ENCODE measurements at regions not wholly inside any gene's neighbourhood (a gene's known extent, or its start where the extent isn't known, plus 50 kb on each side); places are given as distances from the start of the nearest gene placed in this dataset.
"Not testable (repeated sequence)": the region's sequence is repeated elsewhere in the genome, so short reads cannot be mapped to it uniquely, and the experiment has no call there.

DNA sequence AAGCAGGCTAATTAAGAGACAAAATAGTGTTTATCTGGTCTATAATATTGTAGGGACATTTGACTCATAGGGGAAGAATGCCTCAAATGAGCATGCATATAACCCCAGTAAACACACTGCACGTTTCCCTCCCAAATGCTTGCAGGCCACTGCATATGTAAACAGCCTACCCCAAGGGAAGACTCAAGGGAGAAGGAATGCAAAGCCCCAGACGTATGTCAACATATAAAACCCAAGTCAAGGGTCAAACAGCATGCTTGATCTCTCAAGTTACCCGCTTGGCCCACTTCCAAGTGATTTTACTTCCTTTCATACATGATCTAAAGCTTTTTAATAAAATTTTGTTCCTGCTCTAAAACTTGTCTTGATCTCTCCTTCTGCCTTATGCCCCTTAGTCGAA is 1090.0 kb downstream of the OTOL1 start:
- no peaks in the 10 kb centered on the region for H4K20me1 ChIP-seq (ENCODE audit: insufficient read depth, low read length, poor library complexity, severe bottlenecking)
- no peaks in the 10 kb centered on the region for H3K36me3 ChIP-seq (ENCODE audit: insufficient read depth, low read length)
- H3K79me2 ChIP-seq (ENCODE audit: insufficient read depth, low read length): no peaks in the 10 kb centered on the region
- no peak overlapping the region for H3K4me3 ChIP-seq (ENCODE audit: low read length, poor library complexity, severe bottlenecking)
- no peak overlapping the region for H3K9ac ChIP-seq (ENCODE audit: low read depth, low read length, poor library complexity, severe bottlenecking)
- no peak for TF ChIP-seq EZH2phosphoT487 (IDR thresholded peaks at IDR 0.05; ENCODE audit: borderline replicate concordance)
- TF ChIP-seq, protein P1, sequence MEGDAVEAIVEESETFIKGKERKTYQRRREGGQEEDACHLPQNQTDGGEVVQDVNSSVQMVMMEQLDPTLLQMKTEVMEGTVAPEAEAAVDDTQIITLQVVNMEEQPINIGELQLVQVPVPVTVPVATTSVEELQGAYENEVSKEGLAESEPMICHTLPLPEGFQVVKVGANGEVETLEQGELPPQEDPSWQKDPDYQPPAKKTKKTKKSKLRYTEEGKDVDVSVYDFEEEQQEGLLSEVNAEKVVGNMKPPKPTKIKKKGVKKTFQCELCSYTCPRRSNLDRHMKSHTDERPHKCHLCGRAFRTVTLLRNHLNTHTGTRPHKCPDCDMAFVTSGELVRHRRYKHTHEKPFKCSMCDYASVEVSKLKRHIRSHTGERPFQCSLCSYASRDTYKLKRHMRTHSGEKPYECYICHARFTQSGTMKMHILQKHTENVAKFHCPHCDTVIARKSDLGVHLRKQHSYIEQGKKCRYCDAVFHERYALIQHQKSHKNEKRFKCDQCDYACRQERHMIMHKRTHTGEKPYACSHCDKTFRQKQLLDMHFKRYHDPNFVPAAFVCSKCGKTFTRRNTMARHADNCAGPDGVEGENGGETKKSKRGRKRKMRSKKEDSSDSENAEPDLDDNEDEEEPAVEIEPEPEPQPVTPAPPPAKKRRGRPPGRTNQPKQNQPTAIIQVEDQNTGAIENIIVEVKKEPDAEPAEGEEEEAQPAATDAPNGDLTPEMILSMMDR (conservative IDR thresholded peaks at IDR 0.05; ENCODE audit: low read length): no peak
- no peaks in the 10 kb centered on the region for H3K27me3 ChIP-seq (ENCODE audit: insufficient read depth, low read length, poor library complexity, severe bottlenecking)
- H3K9me2 ChIP-seq (replicated peaks; ENCODE audit: low read depth, low read length): no peaks in the 10 kb centered on the region
- no peaks in the 10 kb centered on the region for H3K4me1 ChIP-seq (ENCODE audit: insufficient read depth, low read length, poor library complexity, severe bottlenecking)
- H2AFZ ChIP-seq (ENCODE audit: low read length): no peak overlapping the region
- no peaks in the 10 kb centered on the region for H3K9me3 ChIP-seq (ENCODE audit: insufficient read depth, low read depth, low read length)
- no peak overlapping the region for H3K4me2 ChIP-seq (ENCODE audit: low read depth, low read length, poor library complexity, severe bottlenecking)
- H3F3A ChIP-seq (ENCODE audit: low read depth): no peaks in the 10 kb centered on the region

DNA sequence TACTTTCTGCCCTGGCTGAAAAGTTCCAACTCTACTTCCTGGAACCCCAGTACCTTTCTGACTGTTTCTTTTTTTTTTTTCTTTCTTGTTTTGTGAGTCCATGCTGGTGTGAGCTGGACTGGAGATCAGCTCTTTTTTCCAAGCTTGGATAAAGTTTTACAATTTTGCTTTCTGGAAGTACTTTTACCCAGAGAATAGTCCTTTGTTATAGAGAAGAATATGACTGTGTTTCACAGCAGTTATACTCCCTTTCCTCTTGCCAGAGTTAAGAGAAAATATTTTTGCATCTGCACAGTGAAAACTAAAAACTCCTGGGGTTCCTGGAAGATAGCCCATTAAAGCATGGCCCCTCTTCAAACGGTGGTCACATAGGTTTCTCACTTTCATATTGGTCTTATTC is 1100.6 kb downstream of the OTOL1 start:
- Histone ChIP-seq H3F3A (ENCODE audit: low read depth) (no peaks in the 10 kb centered on the region), H3K4me1 (ENCODE audit: insufficient read depth, low read length, poor library complexity, severe bottlenecking) (peaks cover 24% of the 10 kb centered on the region), H3K4me2 (ENCODE audit: low read depth, low read length, poor library complexity, severe bottlenecking) (no peak overlapping the region), H3K9me3 (ENCODE audit: insufficient read depth, low read depth, low read length) (no peaks in the 10 kb centered on the region), H3K9ac (ENCODE audit: low read depth, low read length, poor library complexity, severe bottlenecking) (peak overlapping the region; percentile 9), H3K27me3 (ENCODE audit: insufficient read depth, low read length, poor library complexity, severe bottlenecking) (no peaks in the 10 kb centered on the region), H3K9me2 (replicated peaks; ENCODE audit: low read depth, low read length) (no peaks in the 10 kb centered on the region), H2AFZ (ENCODE audit: low read length) (peak overlapping the region; percentile 82), H3K36me3 (ENCODE audit: insufficient read depth, low read length) (no peaks in the 10 kb centered on the region), H3K79me2 (ENCODE audit: insufficient read depth, low read length) (no peaks in the 10 kb centered on the region), H4K20me1 (ENCODE audit: insufficient read depth, low read length, poor library complexity, severe bottlenecking) (no peaks in the 10 kb centered on the region), H3K4me3 (ENCODE audit: low read length, poor library complexity, severe bottlenecking) (no peak overlapping the region)
- no peak for TF ChIP-seq EZH2phosphoT487 (IDR thresholded peaks at IDR 0.05; ENCODE audit: borderline replicate concordance)
- TF ChIP-seq, protein P1 (conservative IDR thresholded peaks at IDR 0.05; ENCODE audit: low read length): no peak

DNA sequence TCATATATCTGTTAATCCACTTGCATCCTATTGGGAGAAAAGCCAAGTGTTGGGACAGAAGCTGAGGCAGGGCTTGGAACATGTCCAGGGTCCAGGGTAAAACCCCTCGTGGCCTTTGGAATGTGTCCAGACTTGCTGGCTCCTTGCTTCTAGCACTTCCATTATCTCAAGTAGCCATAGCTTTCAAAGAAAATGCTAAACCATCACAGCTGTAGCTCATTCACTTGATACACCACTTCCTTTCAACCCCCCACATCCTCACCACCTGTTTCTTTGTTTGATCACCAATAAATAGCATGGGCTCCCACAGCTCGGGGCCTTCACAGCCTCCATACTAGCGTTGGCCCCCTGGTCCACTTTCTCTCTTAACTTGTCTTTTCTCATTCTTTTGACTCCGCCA is 1101.9 kb downstream of the OTOL1 start:
- Histone ChIP-seq H3K4me1 (ENCODE audit: insufficient read depth, low read length, poor library complexity, severe bottlenecking) (peaks cover 24% of the 10 kb centered on the region), H2AFZ (ENCODE audit: low read length) (peak overlapping the region; percentile 17; the same call in 1 of the 2 replicates)
- not testable (repeated sequence) for H3K9ac ChIP-seq (ENCODE audit: low read depth, low read length, poor library complexity, severe bottlenecking); H3K9me2 ChIP-seq (replicated peaks; ENCODE audit: low read depth, low read length); H3K36me3 ChIP-seq (ENCODE audit: insufficient read depth, low read length); H4K20me1 ChIP-seq (ENCODE audit: insufficient read depth, low read length, poor library complexity, severe bottlenecking); H3K27me3 ChIP-seq (ENCODE audit: insufficient read depth, low read length, poor library complexity, severe bottlenecking); H3K9me3 ChIP-seq (ENCODE audit: insufficient read depth, low read depth, low read length); H3F3A ChIP-seq (ENCODE audit: low read depth); H3K4me2 ChIP-seq (ENCODE audit: low read depth, low read length, poor library complexity, severe bottlenecking); H3K4me3 ChIP-seq (ENCODE audit: low read length, poor library complexity, severe bottlenecking); H3K79me2 ChIP-seq (ENCODE audit: insufficient read depth, low read length)

DNA sequence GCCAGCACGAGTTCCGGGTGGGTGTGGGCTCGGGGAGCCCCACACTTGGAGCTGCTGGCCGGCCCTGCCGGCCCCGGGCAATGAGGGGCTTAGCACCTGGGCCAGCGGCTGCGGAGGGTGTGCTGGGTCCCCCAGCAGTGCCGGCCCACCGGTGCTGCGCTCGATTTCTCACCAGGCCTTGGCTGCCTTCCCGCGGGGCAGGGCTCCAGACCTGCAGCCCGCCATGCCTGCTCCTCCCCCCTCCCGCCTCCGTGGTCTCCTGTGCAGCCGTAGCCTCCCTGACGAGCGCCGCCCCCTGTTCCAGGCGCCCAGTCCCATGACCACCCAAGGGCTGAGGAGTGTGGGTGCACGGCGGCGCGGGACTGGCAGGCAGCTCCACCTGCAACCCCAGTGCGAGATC is 1103.1 kb downstream of the OTOL1 start:
- not testable (repeated sequence) for H3K4me2 ChIP-seq (ENCODE audit: low read depth, low read length, poor library complexity, severe bottlenecking); H3K79me2 ChIP-seq (ENCODE audit: insufficient read depth, low read length); H4K20me1 ChIP-seq (ENCODE audit: insufficient read depth, low read length, poor library complexity, severe bottlenecking); H3K9me2 ChIP-seq (replicated peaks; ENCODE audit: low read depth, low read length); H3F3A ChIP-seq (ENCODE audit: low read depth); H3K36me3 ChIP-seq (ENCODE audit: insufficient read depth, low read length); H3K9me3 ChIP-seq (ENCODE audit: insufficient read depth, low read depth, low read length); H3K4me3 ChIP-seq (ENCODE audit: low read length, poor library complexity, severe bottlenecking); H3K27me3 ChIP-seq (ENCODE audit: insufficient read depth, low read length, poor library complexity, severe bottlenecking); H2AFZ ChIP-seq (ENCODE audit: low read length); H3K9ac ChIP-seq (ENCODE audit: low read depth, low read length, poor library complexity, severe bottlenecking)
- peaks cover 24% of the 10 kb centered on the region for H3K4me1 ChIP-seq (ENCODE audit: insufficient read depth, low read length, poor library complexity, severe bottlenecking)

Measured in Loucy (cell line).